Mammary epithelial cell (primary cell): ENCODE measurements at regions not wholly inside any gene's neighbourhood (a gene's known extent, or its start where the extent isn't known, plus 50 kb on each side); places are given as distances from the start of the nearest gene placed in this dataset.

ENCODE experiments used
- CTCF ChIP-seq, 2 donors: IDR thresholded peaks in 1 of 2; conservative IDR thresholded peaks in 1 of 2; 2 replicates each; pipeline ENCODE4 v1.5.1; 2011 to 2012; ENCODE audit warnings: inconsistent platforms in 2 of 2, low read length in 2 of 2, mild to moderate bottlenecking in 2 of 2, control low read depth in 1 of 2, low read depth in 1 of 2; ENCODE audit not compliant: insufficient read depth in 1 of 2; ENCODE audit errors: extremely low read depth in 1 of 2
- EZH2 ChIP-seq: IDR thresholded peaks from 2 replicates; pipeline ENCODE4 v1.6.1; 2012; ENCODE audit warnings: low read length, inconsistent platforms, borderline replicate concordance

- TF ChIP-seq CTCF (conservative IDR thresholded peaks at IDR 0.05 in 1 of 2, IDR thresholded peaks at IDR 0.05 in 1 of 2; ENCODE audit: extremely low read depth in 1 of 2, insufficient read depth in 1 of 2, low read depth in 1 of 2, low read length in 2 of 2) (no peak), EZH2 (no peak)
Measured at GRCh38 chr3:168628549-168628948, 532.8 kb upstream of the GOLIM4 start.
